Fibroblast of skin of right biceps (primary cell): ENCODE measurements at regions not wholly inside any gene's neighbourhood (a gene's known extent, or its start where the extent isn't known, plus 50 kb on each side); places are given as distances from the start of the nearest gene placed in this dataset.
A peak's percentile ranks its signal among the peaks of the same experiment; 100 is the strongest.

Experiments used
- DNase-seq: peaks from one replicate; pipeline ENCODE4 v3.0.0-alpha.2; 2013

GRCh38 chr10:113967126-113967525 lies 76.5 kb upstream of the ADRB1 start:
- DNase-seq: no peak

- DNase-seq: no peak
These were observed 73.0 kb upstream of the ADRB1 start for GRCh38 chr10:113970641-113971040.

- DNase-seq: no peak
These were observed 72.2 kb upstream of the ADRB1 start for GRCh38 chr10:113971349-113971973.

- DNase-seq: no peak
These were observed 66.5 kb upstream of the ADRB1 start for GRCh38 chr10:113977174-113977573.

GRCh38 chr10:113978802-113979201 lies 64.9 kb upstream of the ADRB1 start:
- DNase-seq: no peak

GRCh38 chr10:113979409-113979808 lies 64.3 kb upstream of the ADRB1 start:
- no peak for DNase-seq

- no peak for DNase-seq
These were observed 63.1 kb upstream of the ADRB1 start for GRCh38 chr10:113980408-113981087.

- no peak for DNase-seq
These were observed 61.4 kb upstream of the ADRB1 start for GRCh38 chr10:113982296-113982695.

GRCh38 chr10:113982769-113983168 lies 60.9 kb upstream of the ADRB1 start:
- no peak for DNase-seq

- DNase-seq: no peak
These were observed 60.1 kb upstream of the ADRB1 start for GRCh38 chr10:113983552-113983951.

- no peak for DNase-seq
These were observed 58.3 kb upstream of the ADRB1 start for GRCh38 chr10:113985297-113985844.

GRCh38 chr10:113986316-113986715 lies 57.4 kb upstream of the ADRB1 start:
- DNase-seq: no peak

GRCh38 chr10:113987156-113987555 lies 56.5 kb upstream of the ADRB1 start:
- DNase-seq: no peak

GRCh38 chr10:113987805-113988204 lies 55.9 kb upstream of the ADRB1 start:
- DNase-seq: no peak

- no peak for DNase-seq
These were observed 55.1 kb upstream of the ADRB1 start for GRCh38 chr10:113988535-113988934.

GRCh38 chr10:113991091-113991860 lies 52.4 kb upstream of the ADRB1 start:
- peak; percentile 17 for DNase-seq

- peak; percentile 3 for DNase-seq
These were observed 51.1 kb upstream of the ADRB1 start for GRCh38 chr10:113992471-113993011.

GRCh38 chr10:113993489-113993991 lies 50.1 kb upstream of the ADRB1 start:
- DNase-seq: no peak
